Heart right ventricle (tissue), 16 donors: ENCODE measurements at regions not wholly inside any gene's neighbourhood (a gene's known extent, or its start where the extent isn't known, plus 50 kb on each side); places are given as distances from the start of the nearest gene placed in this dataset.

Experiments used
- ATAC-seq, 8 donors: fragments of 200-7000 bp; cut with Tn5 transposase; one replicate each; pipeline ENCODE4 v1.9.1; 2020; ENCODE audit warnings: mild to moderate bottlenecking in 8 of 8, moderate library complexity in 8 of 8, moderate number of reproducible peaks in 1 of 8
- DNase-seq, 2 donors: peaks; one replicate each; pipeline ENCODE4 v3.0.0-alpha.2; 2020
- H3K27ac ChIP-seq, 10 donors: fragments of 200-600 bp; sonication (generic) in 2 of 10; one replicate each; pipeline versions ENCODE4 v1.5.0 to v1.8.0; 2020 to 2022; ENCODE audit warnings: mild to moderate bottlenecking in 3 of 10
- H3K27me3 ChIP-seq, 7 donors: fragments of 200-600 bp; one replicate each; pipeline ENCODE4 v1.8.0; 2021 to 2022; ENCODE audit warnings: mild to moderate bottlenecking in 2 of 7
- H3K36me3 ChIP-seq, 9 donors: fragments of 200-600 bp; sonication (generic) in 1 of 9; one replicate each; pipeline versions ENCODE4 v1.5.0 to v1.8.0; 2020 to 2022; ENCODE audit warnings: mild to moderate bottlenecking in 2 of 9
- H3K4me1 ChIP-seq, 9 donors: fragments of 200-600 bp; sonication (generic) in 1 of 9; one replicate each; pipeline versions ENCODE4 v1.5.0 to v1.8.0; 2020 to 2022; ENCODE audit warnings: mild to moderate bottlenecking in 4 of 9
- H3K4me3 ChIP-seq, 10 donors: fragments of 200-600 bp; sonication (generic) in 2 of 10; one replicate each; pipeline versions ENCODE4 v1.5.0 to v1.8.0; 2020 to 2022; ENCODE audit warnings: mild to moderate bottlenecking in 7 of 10, moderate library complexity in 2 of 10
- H3K9me3 ChIP-seq, 11 donors: fragments of 200-600 bp in 10 of 11; sonication (generic) in 2 of 11; one replicate each; pipeline versions ENCODE4 v1.5.0 to v1.8.0; 2013 to 2022; ENCODE audit warnings: mild to moderate bottlenecking in 2 of 11, control low read depth in 1 of 11, moderate library complexity in 1 of 11
- WGBS, 2 donors: extraction: QIAGEN DNeasy Blood & Tissue Kit; methylation state at CpG; one replicate each; pipeline ENCODE4 v1.1.7; 2013; ENCODE audit warnings: inconsistent platforms in 1 of 2; 5-methylcytosine and 5-hydroxymethylcytosine counted together
- intact Hi-C, 10 donors: fragments of 100-400 bp; cut with DNase I; formaldehyde crosslinking; loops; one replicate each; pipeline versions ENCODE4 v1.11.1 to v1.14.2; 2022
- TF ChIP-seq, protein P1 (sequence below), 9 donors: fragments of 200-600 bp; sonication (generic) in 2 of 9; IDR thresholded peaks; one replicate each; pipeline versions ENCODE4 v1.5.0 to v1.8.0; 2021 to 2022; ENCODE audit warnings: antibody characterized with exemption in 9 of 9, mild to moderate bottlenecking in 5 of 9, moderate library complexity in 1 of 9
- donor health status: Arrhythmogenic right ventricular cardiomyopathy.
- donor health status: ischemic (EF 13 %, LVEDD 7.1; RV severe dilation, severe dysfunction).
- donor health status: healthy with polysubstance abuse.
- donor health status: DM: no; HTN: yes; CAD: no.
- donor health status: DM: no; HTN: no; CAD: no.
- donor health status: ischemic (EF 25% LVEDD 6.9; RV normal size, moderate dysfunction).
- donor health status: ischemic (EF 25% LVEDD 5.7; RV mildly dilated, moderate dysfunction).
- donor health status: healthy.
- donor health status: DM: yes; HTN: yes; CAD: no.
- donor health status: Ischemic cardiomyopathy.
- donor health status: ischemic (EF 35%, LVEDD 5.7; RV mildly dilated, moderate dysfunction).
- donor health status: nonischemic (EF 11% LVEDD 7.7; RV severe dilation, severe dysfunction).
- donor health status: DM: yes; HTN: yes; CAD: no.
- donor health status: PGD.
- donor health status: ischemic (EF 29% LVEDD 5.4; RV normal size, mild dysfunction).
- donor health status: nonischemic (EF 23%, LVEDD 6.1; RV moderate dilation, normal function).

DNA sequence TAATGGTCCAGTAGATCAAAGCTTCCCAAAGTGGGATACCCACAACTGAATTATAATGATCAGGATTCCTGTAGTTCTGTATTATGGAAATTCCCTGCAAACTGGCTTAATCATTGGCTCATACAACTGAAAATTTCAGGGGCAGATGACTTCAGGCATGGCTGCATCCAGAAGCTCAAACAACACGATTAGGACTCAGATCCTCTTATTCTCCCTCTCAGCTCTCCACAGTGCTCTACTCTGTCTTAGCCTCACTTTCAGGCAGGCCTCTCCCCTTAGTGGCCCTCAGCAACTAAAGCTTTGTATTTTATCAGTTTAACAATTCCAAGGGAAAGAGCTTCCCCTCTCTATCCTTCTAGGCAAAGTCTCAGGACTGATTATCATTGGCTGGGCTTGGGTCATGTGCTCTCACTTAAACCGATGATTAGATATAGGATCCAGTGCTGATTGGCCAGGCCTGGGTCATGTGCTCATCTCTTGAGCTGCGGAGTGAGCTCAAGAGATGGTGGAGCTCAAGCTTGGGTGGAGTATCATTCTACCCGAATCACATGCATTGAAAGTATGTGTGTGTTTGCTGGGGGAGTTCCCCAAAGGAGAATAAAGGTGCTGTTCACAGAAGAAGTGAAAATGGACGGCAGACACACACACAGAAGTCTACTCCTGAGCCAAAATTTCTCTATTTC, 57.9 kb upstream of the RUNX3 start:
- no peaks in the 10 kb centered on the region for H3K36me3 ChIP-seq
- H3K4me1 ChIP-seq: peaks cover 0 to 32% (median 0%) of the 10 kb centered on the region in 9 donors
- H3K27me3 ChIP-seq: peaks cover 0 to 58% (median 21%) of the 10 kb centered on the region in 7 donors
- ATAC-seq (no peak), DNase-seq (no peak)
- H3K4me3 ChIP-seq: no peak overlapping the region
- WGBS, 2 donors: 75 to 81% methylated on average over 5 of the region's 5 CpGs
- TF ChIP-seq, protein P1, sequence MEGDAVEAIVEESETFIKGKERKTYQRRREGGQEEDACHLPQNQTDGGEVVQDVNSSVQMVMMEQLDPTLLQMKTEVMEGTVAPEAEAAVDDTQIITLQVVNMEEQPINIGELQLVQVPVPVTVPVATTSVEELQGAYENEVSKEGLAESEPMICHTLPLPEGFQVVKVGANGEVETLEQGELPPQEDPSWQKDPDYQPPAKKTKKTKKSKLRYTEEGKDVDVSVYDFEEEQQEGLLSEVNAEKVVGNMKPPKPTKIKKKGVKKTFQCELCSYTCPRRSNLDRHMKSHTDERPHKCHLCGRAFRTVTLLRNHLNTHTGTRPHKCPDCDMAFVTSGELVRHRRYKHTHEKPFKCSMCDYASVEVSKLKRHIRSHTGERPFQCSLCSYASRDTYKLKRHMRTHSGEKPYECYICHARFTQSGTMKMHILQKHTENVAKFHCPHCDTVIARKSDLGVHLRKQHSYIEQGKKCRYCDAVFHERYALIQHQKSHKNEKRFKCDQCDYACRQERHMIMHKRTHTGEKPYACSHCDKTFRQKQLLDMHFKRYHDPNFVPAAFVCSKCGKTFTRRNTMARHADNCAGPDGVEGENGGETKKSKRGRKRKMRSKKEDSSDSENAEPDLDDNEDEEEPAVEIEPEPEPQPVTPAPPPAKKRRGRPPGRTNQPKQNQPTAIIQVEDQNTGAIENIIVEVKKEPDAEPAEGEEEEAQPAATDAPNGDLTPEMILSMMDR (IDR thresholded peaks at IDR 0.05): no peak
- H3K9me3 ChIP-seq: peaks cover 0 to 10% (median 0%) of the 10 kb centered on the region in 11 donors
- H3K27ac ChIP-seq: no peak overlapping the region
- intact Hi-C loops: no loop called here

DNA sequence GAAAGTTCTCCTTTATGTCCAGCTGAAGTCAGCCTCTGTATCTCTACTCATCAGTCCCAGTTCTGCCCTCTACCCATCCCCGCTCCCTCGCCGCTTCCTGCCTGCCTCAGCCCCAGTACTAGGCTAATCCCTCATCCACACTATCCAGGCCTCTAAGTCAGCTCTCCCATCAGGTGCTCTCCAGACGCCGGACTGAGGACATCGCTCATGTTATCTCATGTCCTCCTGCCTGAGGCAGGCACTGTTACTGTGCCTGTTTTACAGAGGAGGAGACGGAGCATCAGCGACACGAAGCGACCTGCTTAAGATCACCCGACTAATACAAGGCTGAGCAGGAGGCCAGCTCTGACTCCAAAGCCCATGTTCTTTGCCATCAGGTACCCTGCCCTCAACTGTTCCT, 57.3 kb upstream of the RUNX3 start:
- TF ChIP-seq, protein P1 (IDR thresholded peaks at IDR 0.05): no peak
- Histone ChIP-seq H3K4me1 (peaks cover 0 to 32% (median 0%) of the 10 kb centered on the region in 9 donors), H3K36me3 (no peaks in the 10 kb centered on the region), H3K9me3 (peaks cover 0 to 9% (median 0%) of the 10 kb centered on the region in 11 donors), H3K27me3 (peaks cover 0 to 52% (median 19%) of the 10 kb centered on the region in 7 donors), H3K4me3 (no peak overlapping the region), H3K27ac (no peak overlapping the region)
- DNase-seq (no peak), ATAC-seq (no peak)
- intact Hi-C loops: no loop called here
- 90 to 92% methylated on average over 11 of the region's 11 CpGs for WGBS, 2 donors

DNA sequence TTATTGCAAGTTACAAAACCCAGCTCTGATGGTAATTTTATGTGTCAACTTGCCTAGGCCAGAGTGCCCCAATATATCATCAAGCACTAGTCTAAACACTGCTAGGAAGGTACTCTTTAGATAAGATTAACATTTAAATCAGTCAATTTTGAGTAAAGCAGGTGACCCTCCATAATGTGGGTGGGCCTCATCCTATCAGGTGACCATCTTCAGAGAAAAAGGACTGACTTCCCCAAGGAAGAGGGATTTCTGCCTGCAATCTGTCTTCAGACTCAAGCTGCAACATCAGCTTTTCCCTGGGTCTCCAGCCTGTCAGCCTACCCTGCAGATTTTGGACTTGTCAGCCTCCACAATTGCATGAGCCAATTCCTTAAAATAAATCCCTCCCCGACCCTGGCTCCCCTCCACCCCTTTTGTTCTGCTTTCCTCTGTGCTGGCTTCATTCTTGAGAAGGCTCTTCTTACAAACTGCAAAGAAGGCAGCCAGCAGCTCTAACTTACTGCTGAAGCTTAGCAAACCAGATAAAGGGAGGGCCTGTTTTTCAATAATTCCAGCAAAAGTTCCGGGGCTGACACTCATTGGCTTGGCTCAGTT, 56.4 kb upstream of the RUNX3 start:
- DNase-seq (no peak), ATAC-seq (peak in 5 of 8 donors; percentile 21 to 46 (median 41))
- H3K4me1 ChIP-seq: peaks cover 0 to 23% (median 0%) of the 10 kb centered on the region in 9 donors
- TF ChIP-seq, protein P1 (IDR thresholded peaks at IDR 0.05): no peak
- 41 to 46% methylated on average over 2 of the region's 2 CpGs for WGBS, 2 donors
- no peaks in the 10 kb centered on the region for H3K9me3 ChIP-seq
- H3K36me3 ChIP-seq: no peaks in the 10 kb centered on the region
- peaks cover 0 to 47% (median 19%) of the 10 kb centered on the region in 7 donors for H3K27me3 ChIP-seq
- intact Hi-C loops: no loop called here
- H3K4me3 ChIP-seq: no peak overlapping the region
- peak overlapping the region in 1 of 10 donors; percentile 28 for H3K27ac ChIP-seq

DNA sequence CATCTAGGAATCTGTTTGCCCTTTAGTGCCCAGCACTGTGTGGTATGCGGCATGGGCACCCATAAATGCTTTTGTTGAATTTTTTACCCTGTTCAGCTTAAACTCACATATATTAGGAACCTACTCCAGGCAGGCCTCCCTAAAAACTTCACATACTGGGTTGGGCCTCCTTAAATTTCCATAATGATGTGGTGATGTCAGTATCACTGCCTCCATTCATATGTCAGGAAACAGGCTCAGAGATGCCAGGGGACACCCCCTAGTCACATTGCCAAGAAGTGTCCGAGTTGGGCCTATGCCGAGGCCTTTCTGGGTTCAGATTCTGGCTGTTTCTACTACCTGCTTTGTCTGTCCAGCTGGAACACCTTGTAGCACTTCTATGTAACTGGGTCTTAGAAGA, 55.7 kb upstream of the RUNX3 start:
- no peak for ATAC-seq
- no peak for DNase-seq
- Histone ChIP-seq H3K9me3 (no peaks in the 10 kb centered on the region), H3K36me3 (no peaks in the 10 kb centered on the region), H3K27ac (no peak overlapping the region), H3K4me3 (no peak overlapping the region), H3K4me1 (peaks cover 0 to 16% (median 0%) of the 10 kb centered on the region in 9 donors), H3K27me3 (peaks cover 0 to 48% (median 13%) of the 10 kb centered on the region in 7 donors)
- intact Hi-C loops: no loop called here
- WGBS, 2 donors: 84 to 87% methylated on average over 3 of the region's 3 CpGs
- TF ChIP-seq, protein P1 (IDR thresholded peaks at IDR 0.05): no peak
